ENCODE measurements at regions not wholly inside any gene's neighbourhood (a gene's known extent, or its start where the extent isn't known, plus 50 kb on each side); places are given as distances from the start of the nearest gene placed in this dataset.

DNA sequence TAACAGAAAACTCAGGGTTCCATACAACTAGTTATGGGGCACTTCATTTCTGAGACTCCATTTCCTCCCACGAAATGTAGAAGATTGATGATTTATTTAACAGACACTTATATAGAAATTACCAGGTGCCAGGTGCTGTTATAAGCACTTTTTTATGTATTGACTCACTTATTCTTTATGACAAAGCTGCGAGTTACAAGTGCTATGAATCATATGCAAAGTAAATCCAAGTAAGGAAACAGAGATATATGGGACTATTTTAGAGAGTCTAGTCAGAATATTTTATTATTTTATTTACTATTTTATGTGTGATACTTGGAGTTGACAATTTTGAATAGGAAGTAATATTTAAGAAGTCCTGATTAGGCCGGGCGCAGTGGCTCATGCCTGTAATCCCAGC lies 822.8 kb upstream of the C9orf72 start:
- no peak for TF ChIP-seq YY1 (IDR thresholded peaks at IDR 0.05; ENCODE audit: insufficient read depth, insufficient read length)
- TF ChIP-seq ZNF274 (IDR thresholded peaks at IDR 0.05; ENCODE audit: low read depth, low read length) = no peak
- no peak for TF ChIP-seq SUZ12 (IDR thresholded peaks at IDR 0.05; ENCODE audit: extremely low read depth, insufficient read depth, insufficient read length)

Data from NT2/D1 (cell line).